Natural killer cell (primary cell): ENCODE measurements at regions not wholly inside any gene's neighbourhood (a gene's known extent, or its start where the extent isn't known, plus 50 kb on each side); places are given as distances from the start of the nearest gene placed in this dataset.

Source experiments
- ATAC-seq, 3 donors: fragments of 150-1000 bp in 2 of 3; fragments of 200-7000 bp in 1 of 3; cut with Tn5 transposase; 1 replicate in 1 of 3; 2 replicates in 2 of 3; pipeline ENCODE4 v1.10.0; 2021; ENCODE audit warnings: mild to moderate bottlenecking in 2 of 3, moderate library complexity in 2 of 3
- DNase-seq, 2 donors: peaks; one replicate each; pipeline versions ENCODE4 v3.0.0 to v3.0.0-alpha.2; 2013 to 2021; ENCODE audit warnings: mixed read lengths in 1 of 2
- H3K27ac ChIP-seq: one replicate; pipeline ENCODE4 v1.5.1; 2013; ENCODE audit warnings: mild to moderate bottlenecking, low read length
- H3K27me3 ChIP-seq: one replicate; pipeline ENCODE4 v1.6.1; 2013; ENCODE audit warnings: low read length; ENCODE audit not compliant: control insufficient read depth, insufficient read depth
- H3K36me3 ChIP-seq: one replicate; pipeline ENCODE4 v1.6.1; 2013; ENCODE audit warnings: low read length; ENCODE audit not compliant: control insufficient read depth, insufficient read depth
- H3K4me1 ChIP-seq: one replicate; pipeline ENCODE4 v1.6.1; 2013; ENCODE audit warnings: low read length; ENCODE audit not compliant: control insufficient read depth, insufficient read depth
- H3K4me3 ChIP-seq: one replicate; pipeline ENCODE4 v1.5.1; 2013; ENCODE audit warnings: low read length
- H3K9me3 ChIP-seq: one replicate; pipeline ENCODE4 v1.6.1; 2013; ENCODE audit warnings: low read length; ENCODE audit not compliant: control insufficient read depth, insufficient read depth
- H3K27ac Mint-ChIP-seq, 2 donors: one replicate each; pipeline ENCODE4 v1.8.0; 2022; ENCODE audit warnings: mild to moderate bottlenecking in 2 of 2, mixed read lengths in 2 of 2, moderate library complexity in 1 of 2
- H3K27me3 Mint-ChIP-seq, 2 donors: one replicate each; pipeline ENCODE4 v1.8.0; 2022; ENCODE audit warnings: low read depth in 2 of 2, mixed read lengths in 2 of 2
- H3K36me3 Mint-ChIP-seq: one replicate; pipeline ENCODE4 v1.8.0; 2022; ENCODE audit warnings: mixed read lengths
- H3K4me1 Mint-ChIP-seq, 2 donors: one replicate each; pipeline ENCODE4 v1.8.0; 2022; ENCODE audit warnings: mixed read lengths in 2 of 2
- H3K4me3 Mint-ChIP-seq: one replicate; pipeline ENCODE4 v1.8.0; 2022; ENCODE audit warnings: mild to moderate bottlenecking, moderate library complexity, mixed read lengths
- H3K9me3 Mint-ChIP-seq, 2 donors: one replicate each; pipeline ENCODE4 v1.8.0; 2022; ENCODE audit warnings: mixed read lengths in 2 of 2
- CTCF ChIP-seq: fragments of 200-600 bp; IDR thresholded peaks from one replicate; pipeline ENCODE4 v1.8.0; 2022; ENCODE audit warnings: antibody characterized with exemption
- WGBS: methylation state at CpG from one replicate; pipeline ENCODE4 v1.1.7; 2013; ENCODE audit warnings: missing lambda C conversion rate; ENCODE audit not compliant: insufficient coverage; 5-methylcytosine and 5-hydroxymethylcytosine counted together
- intact Hi-C: fragments of 100-400 bp; cut with micrococcal nuclease; formaldehyde crosslinking; loops from one replicate; pipeline ENCODE4 v1.14.2; 2022

DNA sequence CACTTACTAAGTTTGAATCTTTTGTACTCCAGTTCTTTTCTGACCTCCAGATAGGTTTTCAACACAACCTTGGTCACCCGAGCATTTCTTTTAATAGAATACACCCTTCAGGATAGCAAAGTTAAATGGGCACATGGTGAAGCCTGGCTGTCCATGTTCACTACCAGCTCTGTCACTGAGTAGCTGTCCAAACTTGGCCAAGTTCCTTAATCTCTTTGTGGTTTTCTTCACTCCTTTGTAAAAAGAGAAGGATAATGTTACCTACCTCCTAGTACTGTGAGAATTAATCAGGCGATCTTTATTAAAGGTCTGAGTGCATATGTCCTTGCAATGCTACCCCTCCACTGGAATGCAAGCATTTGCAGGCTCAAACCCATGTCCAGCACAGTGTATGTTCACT, 128.1 kb upstream of the PTPRZ1 start:
- 93% methylated on average over 1 of the region's 2 CpGs for WGBS
- Histone ChIP-seq H3K4me3 (no peak overlapping the region), H3K36me3 (no peaks in the 10 kb centered on the region), H3K4me1 (no peaks in the 10 kb centered on the region), H3K27me3 (no peaks in the 10 kb centered on the region), H3K9me3 (no peaks in the 10 kb centered on the region), H3K27ac (no peak overlapping the region)
- Mint-ChIP-seq H3K9me3 (peaks cover 3 to 4% of the 10 kb centered on the region in 2 donors), H3K36me3 (no peaks in the 10 kb centered on the region), H3K27me3 (no peaks in the 10 kb centered on the region), H3K4me1 (no peaks in the 10 kb centered on the region), H3K4me3 (no peak overlapping the region), H3K27ac (no peak overlapping the region)
- no peak for DNase-seq
- TF ChIP-seq CTCF: no peak
- intact Hi-C loops: no loop called here
- no peak for ATAC-seq

GRCh38 chr7:121744319-121744718, 128.6 kb upstream of the PTPRZ1 start:
- intact Hi-C loops: no loop called here
- Mint-ChIP-seq H3K27me3 (no peaks in the 10 kb centered on the region), H3K9me3 (peaks cover 3 to 4% of the 10 kb centered on the region in 2 donors), H3K4me3 (no peak overlapping the region), H3K27ac (no peak overlapping the region), H3K36me3 (no peaks in the 10 kb centered on the region), H3K4me1 (no peaks in the 10 kb centered on the region)
- no peak for TF ChIP-seq CTCF
- H3K4me3 ChIP-seq: no peak overlapping the region
- ATAC-seq (no peak), DNase-seq (no peak)
- WGBS: 57% methylated on average over 3 of the region's 3 CpGs
- no peaks in the 10 kb centered on the region for H3K27me3 ChIP-seq
- no peaks in the 10 kb centered on the region for H3K36me3 ChIP-seq
- no peak overlapping the region for H3K27ac ChIP-seq
- no peaks in the 10 kb centered on the region for H3K9me3 ChIP-seq
- no peaks in the 10 kb centered on the region for H3K4me1 ChIP-seq

DNA sequence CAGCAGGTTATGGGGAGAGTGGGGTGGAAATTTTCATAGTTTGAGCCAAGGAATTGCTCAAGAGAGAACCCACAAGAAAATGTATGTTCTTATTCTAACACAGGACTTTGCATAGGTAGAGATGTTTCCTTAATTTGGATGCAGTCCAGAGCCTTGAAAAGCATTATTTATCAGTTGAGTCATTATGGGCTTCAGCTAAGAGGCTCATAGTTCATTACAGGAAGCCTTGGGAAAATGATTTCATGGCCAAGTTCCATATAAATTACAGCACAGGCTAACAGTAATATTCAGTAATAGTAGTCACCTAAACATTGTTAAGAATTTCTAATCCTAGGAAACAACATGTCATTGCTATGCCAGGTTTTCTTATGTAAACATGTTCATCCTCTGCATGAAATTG, 131.1 kb upstream of the PTPRZ1 start:
- no peaks in the 10 kb centered on the region for H3K4me1 Mint-ChIP-seq
- no peaks in the 10 kb centered on the region for H3K27me3 ChIP-seq
- intact Hi-C loops: no loop called here
- no peak overlapping the region for H3K4me3 Mint-ChIP-seq
- H3K27ac Mint-ChIP-seq: no peak overlapping the region
- no peaks in the 10 kb centered on the region for H3K27me3 Mint-ChIP-seq
- no peaks in the 10 kb centered on the region for H3K36me3 Mint-ChIP-seq
- TF ChIP-seq CTCF: no peak
- no peaks in the 10 kb centered on the region for H3K9me3 ChIP-seq
- H3K9me3 Mint-ChIP-seq: peaks cover 4 to 6% of the 10 kb centered on the region in 2 donors
- no peak overlapping the region for H3K4me3 ChIP-seq
- no peak for ATAC-seq
- H3K27ac ChIP-seq: no peak overlapping the region
- no peaks in the 10 kb centered on the region for H3K36me3 ChIP-seq
- no peak for DNase-seq
- H3K4me1 ChIP-seq: no peaks in the 10 kb centered on the region

DNA sequence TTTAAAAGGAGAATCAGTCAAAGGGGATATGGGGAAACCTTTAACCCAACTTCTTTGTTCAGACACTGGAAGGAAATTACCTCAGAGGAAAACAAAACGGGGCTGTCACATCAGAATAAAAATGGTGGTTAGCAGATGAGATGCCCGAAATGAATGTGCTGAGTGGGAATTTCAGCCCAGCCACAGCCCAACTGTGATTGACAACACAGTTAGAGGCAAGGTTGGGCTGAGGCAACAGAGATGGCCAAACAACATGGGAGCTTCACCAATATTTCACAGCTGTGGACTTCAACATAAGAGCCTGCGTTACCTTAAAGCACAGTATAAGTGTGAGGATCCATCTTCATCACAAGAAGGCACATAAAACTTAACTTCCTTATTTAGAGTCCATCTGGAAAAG, 133.5 kb upstream of the PTPRZ1 start:
- no peaks in the 10 kb centered on the region for H3K4me1 Mint-ChIP-seq
- peaks cover 7% of the 10 kb centered on the region in 2 donors for H3K9me3 Mint-ChIP-seq
- H3K4me3 Mint-ChIP-seq: no peak overlapping the region
- no peak for DNase-seq
- 34% methylated on average over 2 of the region's 3 CpGs for WGBS
- H3K27ac ChIP-seq: no peak overlapping the region
- H3K36me3 ChIP-seq: no peaks in the 10 kb centered on the region
- intact Hi-C loops: no loop called here
- no peaks in the 10 kb centered on the region for H3K27me3 ChIP-seq
- H3K4me3 ChIP-seq: no peak overlapping the region
- no peak for TF ChIP-seq CTCF
- no peaks in the 10 kb centered on the region for H3K27me3 Mint-ChIP-seq
- ATAC-seq: no peak
- H3K27ac Mint-ChIP-seq: no peak overlapping the region
- H3K36me3 Mint-ChIP-seq: no peaks in the 10 kb centered on the region
- no peaks in the 10 kb centered on the region for H3K9me3 ChIP-seq
- no peaks in the 10 kb centered on the region for H3K4me1 ChIP-seq
